ENCODE measurements at regions not wholly inside any gene's neighbourhood (a gene's known extent, or its start where the extent isn't known, plus 50 kb on each side); places are given as distances from the start of the nearest gene placed in this dataset.
"Not testable (repeated sequence)": the region's sequence is repeated elsewhere in the genome, so short reads cannot be mapped to it uniquely, and the experiment has no call there.

DNA sequence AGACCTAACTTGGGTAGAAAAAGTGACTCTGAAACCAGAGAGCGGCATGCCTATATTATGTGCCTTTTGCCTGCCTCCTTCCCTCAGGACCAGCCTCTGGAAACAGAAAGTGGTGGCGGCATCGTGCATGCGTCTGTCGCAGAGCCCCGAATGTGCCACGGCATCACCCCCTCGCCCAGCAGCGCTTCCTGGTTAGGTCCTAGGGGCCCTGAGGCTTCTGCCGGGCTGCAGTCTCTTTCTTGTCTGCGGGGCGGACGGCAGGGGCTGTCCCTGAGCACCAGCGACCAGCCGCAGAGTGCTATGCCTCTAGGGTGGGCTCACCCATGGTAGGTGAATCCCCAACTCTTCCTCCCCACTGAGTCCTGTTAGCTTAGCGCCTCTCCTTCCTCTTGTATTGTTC lies 68.7 kb downstream of the VSIG4 start:
- DNase-seq (ENCODE audit: low read depth), result no peak

DNA sequence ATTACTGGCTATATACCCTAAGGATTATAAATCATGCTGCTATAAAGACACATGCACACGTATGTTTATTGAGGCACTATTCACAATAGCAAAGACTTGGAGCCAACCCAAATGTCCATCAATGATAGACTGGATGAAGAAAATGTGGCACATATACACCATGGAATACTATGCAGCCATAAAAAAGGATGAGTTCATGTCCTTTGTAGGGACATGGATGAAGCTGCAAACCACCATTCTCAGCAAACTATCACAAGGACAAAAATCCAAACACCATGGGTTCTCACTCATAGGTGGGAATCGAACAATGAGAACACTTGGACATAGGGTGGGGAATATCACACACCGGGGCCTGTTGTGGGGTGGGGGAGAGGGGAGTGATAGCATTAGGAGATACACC lies 72.7 kb downstream of the VSIG4 start:
- not testable (repeated sequence) for DNase-seq (ENCODE audit: low read depth)

DNA sequence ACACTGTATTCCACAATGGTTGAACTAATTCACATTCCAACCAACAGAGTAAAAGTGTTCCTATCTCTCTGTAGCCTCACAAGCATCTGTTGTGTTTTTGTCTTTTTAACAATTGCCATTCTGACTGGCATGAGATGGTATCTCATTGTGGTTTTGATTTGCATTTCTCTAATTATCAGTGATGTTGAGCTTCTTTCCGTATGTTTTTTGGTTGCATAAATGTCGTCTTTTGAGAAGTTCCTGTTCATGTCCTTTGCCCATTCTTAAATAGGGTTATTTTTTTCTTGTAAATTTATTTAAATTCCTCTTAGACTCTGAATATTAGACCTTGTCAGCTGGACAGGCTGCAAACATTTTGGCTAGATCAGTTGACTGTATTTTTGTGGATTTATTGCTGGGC lies 78.2 kb downstream of the VSIG4 start:
- no peak for DNase-seq (ENCODE audit: low read depth)

DNA sequence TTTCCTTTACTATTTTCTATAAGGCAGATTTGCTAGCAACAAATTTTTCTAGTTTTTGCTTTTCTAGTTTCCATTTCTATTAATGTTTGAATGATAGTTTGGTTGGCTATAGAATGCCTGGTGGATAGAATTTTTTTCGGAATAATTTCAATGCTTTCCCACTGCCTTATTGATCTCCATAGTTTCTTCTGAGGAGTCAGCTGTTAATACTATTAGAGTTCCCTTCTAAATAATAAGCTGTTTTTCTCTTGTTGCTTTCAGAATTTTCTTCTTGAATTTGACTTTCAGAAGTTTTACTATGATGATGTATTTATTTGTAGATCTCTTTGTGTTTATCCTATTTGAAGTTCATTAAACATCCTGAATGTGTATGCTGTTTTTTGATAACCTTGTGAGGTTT lies 91.8 kb downstream of the VSIG4 start:
- DNase-seq (ENCODE audit: low read depth), result no peak

DNA sequence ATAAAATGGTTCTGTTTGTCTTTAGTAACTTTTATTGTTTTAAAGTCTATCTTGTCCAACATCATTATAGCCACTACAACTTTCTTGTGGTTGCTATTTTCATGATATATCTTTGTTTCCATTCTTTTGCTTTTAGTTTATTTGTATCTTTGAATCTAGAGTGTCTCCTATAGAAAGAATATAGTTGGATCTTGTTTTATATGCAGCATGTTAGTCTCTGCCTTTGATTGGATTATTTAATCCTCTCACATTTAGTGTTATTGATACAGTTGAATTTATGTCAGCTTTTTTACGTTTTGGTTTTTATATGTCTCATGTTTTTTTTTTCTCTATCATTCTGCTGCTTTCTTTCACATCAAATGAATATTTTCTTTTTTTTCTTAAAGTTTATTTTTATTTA lies 98.1 kb downstream of the VSIG4 start:
- no peak for DNase-seq (ENCODE audit: low read depth)

DNA sequence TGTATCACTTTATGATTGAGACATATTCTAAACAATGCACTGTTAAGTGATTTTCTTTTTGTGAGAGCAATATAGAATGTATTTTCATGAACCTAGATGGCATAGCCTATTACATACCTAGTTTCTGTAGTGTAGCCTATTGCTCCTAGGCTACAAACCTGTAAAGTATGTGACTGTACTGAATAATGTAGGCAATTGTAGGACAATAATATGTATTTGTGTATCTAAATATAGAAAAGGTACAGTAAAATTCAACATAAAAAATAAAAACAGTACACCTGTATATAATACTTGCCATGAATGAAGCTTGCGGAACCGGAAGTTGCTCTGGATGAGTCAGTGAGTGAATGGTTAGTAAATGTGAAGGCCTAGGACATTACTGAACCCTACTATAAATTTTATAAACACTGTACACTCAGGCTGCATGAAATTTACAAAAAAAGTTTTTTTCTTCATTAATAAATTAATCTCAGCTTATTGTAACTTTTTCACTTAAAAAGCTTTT lies 106.7 kb downstream of the VSIG4 start:
- no peak for DNase-seq (ENCODE audit: low read depth)

DNA sequence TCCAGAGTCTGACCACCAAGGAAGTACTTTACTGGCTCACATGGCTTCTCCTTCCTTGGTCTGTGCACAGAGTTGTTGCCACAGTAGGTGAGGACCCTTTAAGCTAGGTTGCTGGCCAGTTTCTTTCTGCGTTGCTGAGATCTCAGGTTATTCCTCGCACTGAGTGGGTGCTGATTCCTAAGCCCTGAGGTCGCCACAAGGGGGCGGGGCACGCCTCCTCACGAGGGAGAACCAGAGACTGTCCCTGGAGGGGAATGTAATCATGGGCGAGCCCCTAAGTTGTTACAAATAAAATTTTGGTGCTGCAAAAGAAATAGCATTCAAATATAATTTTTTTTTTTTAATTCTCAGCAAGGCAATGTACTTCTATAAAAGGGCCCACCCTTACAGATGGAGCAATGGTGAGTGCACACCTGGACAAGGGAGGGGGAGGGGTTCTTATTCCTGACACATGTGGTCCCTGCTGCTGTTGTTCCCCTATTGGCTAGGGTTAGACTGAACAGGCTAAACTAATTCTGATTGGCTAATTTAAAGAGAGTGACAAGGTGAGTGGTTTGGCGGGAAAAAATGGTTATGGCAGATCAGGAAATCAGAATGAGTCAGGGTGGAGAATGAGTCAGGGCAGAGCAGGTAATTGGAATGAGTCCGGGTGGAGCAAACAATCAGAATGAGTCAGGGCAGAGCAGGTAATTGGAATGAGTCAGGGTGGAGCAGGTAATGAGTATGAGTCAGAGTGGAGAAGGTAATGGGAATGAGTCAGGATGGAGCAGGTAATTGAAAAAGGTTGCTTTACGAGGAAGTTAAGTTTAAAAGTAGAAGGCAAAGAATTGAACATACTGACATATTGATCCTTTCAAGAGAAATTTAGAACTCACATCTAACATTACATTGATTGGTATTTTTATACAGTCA lies 107.5 kb downstream of the VSIG4 start:
- peak; percentile 4 for DNase-seq (ENCODE audit: low read depth)

DNA sequence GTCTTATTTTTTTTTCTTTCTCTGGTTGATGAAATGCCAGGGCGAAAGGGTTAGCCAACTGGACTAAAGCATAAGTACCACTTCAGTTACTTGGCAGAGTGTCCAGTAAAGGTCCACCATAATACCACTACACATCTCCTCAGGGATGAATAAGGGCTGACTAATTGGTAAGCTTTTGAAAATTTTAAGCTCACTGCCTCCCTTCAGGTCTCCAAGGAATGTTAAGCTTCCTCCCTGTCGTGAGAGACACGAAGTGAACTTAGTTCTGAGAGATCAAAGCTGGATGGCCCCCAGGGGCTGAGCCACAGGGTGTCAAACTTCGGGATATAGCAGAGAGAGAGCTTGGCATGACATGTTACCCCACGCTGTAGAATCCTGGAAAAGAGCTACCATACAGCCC lies 111.4 kb downstream of the VSIG4 start:
- DNase-seq (ENCODE audit: low read depth), result no peak

DNA sequence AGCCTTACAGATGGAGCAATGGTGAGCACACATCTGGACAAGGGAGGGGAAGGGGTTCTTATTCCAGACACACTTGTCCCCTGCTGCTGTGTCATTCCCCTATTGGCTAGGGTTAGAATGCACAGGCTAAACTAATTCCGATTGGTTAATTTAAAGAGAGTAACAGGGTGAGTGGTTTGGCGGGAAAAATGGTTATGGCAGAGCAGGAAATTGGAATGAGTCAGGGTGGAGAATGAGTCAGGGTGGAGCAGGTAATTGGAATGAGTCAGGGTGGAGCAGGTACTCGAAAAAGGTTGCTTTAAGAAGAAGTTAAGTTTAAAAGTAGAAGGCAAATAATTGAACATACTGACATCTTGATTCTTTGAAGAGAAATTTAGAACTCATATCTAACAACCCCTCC lies 112.5 kb downstream of the VSIG4 start:
- not testable (repeated sequence) for DNase-seq (ENCODE audit: low read depth)

DNA sequence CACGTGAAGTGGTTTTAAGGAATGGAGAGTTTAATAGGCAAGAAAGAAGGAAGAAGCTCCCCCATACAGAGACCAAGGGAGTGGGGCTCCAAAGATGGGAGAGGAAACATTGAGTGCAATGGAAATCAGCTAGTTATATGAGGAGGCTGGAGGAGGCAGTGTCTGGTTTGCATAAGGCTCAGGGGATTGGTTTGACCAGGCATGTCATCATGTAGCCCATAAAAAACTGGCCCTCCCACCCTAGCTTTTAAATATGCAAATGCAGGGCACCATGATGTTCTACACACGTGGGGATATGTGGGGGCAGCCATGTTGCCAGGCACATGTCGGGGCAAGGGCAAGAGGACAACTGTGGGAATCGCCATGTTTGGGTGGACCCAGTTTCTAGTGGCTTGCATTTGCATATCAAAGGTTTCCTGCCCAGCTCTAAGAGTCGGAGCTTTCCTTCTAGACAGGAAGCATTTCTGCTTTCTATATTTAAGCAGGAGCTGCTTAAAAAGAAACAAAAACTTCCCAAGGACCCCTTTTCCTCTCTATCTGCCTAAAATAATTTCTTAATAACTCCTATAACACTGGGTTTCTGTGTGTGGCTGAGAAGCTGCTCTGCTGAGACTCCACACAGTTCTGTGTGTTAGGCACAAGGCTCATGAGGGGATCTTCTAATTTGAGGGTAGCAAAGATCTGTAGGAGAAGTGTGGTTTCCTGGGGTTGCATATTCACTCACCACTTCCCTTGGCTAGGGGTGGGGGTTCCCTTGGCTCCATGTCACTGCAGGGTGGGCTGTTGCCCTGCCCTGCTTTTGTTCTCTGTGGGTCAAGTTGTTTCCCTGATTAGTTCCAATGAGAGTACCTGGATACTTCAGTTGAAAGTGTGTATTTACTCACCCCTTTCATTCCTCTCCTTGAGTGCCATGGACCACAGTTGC lies 113.5 kb downstream of the VSIG4 start:
- no peak for DNase-seq (ENCODE audit: low read depth)

DNA sequence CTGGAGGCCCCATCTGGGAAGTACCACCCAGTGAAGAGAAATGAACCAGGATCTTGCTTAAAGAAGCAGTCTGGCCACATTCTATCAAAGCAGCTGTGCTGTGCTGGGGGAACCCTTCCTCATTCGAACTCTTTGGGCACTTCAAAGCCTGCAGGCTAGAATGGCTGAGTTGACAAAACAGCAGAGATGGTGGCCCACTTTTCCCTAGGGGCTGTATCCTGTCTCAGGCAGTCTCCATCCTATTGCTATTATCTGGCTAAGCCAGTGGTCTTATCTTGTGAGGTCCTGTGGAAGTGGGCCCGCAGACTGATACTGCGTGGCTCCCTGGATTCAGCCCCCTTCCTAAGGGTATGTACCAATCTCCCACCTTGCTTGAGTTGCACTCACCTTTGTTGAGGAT lies 114.3 kb downstream of the VSIG4 start:
- DNase-seq (ENCODE audit: low read depth), result no peak

DNA sequence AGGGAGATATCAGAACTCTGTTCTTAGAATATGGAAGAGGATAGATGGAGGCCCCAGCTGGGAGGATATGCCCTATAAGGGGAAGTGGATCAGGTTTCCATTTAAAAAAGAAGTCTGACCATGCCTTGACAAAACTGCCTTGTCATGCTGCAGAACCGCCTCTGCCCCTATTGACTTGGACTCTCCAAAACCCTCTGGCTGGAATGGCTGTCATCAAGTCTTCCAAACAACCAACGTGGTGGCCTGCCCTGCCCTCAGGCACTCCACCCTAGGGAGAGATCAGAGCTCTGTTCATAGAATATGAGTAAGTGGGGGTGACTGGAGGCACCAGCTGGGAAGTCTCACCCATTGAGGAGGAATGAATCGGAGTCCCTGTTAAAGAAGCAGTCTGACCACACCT lies 114.9 kb downstream of the VSIG4 start:
- DNase-seq (ENCODE audit: low read depth), result no peak

DNA sequence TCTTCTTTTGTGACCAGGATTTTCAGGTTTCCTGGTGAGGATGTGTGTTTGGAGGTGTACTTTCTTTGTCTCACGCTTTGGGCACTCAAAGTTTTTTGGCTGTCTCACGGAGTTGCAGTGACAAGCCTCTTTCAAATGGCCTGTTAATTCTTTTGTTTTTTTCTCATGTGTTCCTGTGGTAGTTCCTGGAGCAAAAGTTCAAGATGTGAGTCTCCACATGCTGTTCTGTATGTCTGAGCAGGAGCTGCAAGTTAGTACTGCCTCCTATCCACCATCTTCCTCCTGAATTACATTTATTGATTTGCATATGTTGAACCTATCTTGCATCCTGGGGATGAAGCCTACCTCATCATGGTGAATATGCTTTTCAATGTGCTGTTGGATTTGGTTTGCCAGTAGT lies 118.5 kb downstream of the VSIG4 start:
- DNase-seq (ENCODE audit: low read depth), result no peak

DNA sequence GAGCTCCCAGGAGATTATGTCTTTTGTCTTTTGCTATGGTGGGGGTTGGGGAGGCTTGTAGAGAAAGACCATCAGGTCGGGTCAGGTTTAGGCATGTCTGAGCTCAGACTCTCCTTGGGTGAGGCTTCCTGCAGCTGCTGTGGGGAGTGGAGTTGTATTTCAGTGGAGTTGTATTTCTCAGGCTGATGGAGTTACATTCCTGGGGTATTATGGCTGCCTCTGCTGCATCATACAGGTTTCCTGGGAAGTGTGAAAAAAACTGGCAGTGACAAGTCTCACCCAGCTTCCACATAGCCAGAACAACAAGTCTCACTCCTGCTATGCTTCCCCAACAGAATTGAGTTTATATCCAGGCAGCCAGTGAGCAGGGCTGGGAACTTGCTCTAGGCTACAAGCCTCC lies 119.3 kb downstream of the VSIG4 start:
- DNase-seq (ENCODE audit: low read depth), result no peak

DNA sequence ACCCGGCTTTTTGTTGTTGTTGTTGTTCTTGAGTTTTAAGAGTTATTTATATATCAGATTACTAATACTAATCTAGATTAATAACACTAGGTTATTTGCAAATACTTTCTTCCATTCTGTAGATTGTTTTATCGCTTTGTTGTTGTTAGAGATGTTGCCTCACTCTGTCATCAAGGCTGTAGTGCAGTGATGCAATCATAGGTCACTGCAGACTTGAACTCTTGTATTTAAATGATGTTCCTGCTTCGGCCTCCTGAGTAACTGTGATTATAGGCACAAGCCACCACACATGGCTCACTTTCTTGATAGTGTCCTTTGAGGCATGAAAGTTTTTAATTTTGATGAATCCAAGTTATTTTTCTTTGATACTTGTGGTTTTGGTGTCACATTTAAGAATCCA lies 129.0 kb downstream of the VSIG4 start:
- DNase-seq (ENCODE audit: low read depth), result no peak

DNA sequence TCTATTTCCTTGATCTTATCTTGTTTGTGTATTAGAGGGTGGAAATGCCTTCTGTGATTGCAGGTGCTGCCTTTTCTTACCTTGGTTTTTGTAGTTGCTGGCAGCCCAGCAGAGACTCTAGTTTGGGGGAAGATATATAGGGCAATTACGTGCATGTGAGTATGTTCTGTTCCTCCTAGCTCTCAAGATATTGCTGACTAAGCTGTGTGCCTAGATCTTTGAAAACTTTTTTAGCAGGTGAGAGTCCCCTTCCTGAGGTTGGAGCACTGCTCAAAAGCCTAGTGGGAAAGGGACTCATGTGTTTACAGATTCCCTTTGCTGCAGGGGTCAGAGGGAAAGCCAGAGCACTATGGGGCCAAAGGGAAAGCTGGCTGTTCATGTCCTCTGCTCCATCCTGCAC lies 136.1 kb downstream of the VSIG4 start:
- DNase-seq (ENCODE audit: low read depth), result no peak

DNA sequence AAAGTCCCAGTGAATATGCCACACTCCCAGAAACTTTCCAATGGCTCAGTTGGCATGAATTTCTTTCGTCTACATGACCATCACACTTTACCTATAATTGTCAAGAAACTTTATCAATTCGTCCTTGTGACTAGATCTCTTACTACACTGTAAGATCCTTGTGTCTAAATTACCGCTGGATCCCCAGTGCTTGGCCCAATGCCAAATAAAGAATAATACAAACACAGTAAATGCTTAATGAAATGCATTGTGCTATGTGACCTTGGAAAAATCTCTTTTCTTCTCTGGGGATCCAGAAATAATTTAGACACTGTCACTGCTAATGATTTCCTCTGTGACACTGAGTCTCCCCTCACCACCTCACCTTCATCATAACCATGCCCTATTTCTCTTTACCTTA lies 137.9 kb downstream of the VSIG4 start:
- DNase-seq (ENCODE audit: low read depth), result no peak

DNA sequence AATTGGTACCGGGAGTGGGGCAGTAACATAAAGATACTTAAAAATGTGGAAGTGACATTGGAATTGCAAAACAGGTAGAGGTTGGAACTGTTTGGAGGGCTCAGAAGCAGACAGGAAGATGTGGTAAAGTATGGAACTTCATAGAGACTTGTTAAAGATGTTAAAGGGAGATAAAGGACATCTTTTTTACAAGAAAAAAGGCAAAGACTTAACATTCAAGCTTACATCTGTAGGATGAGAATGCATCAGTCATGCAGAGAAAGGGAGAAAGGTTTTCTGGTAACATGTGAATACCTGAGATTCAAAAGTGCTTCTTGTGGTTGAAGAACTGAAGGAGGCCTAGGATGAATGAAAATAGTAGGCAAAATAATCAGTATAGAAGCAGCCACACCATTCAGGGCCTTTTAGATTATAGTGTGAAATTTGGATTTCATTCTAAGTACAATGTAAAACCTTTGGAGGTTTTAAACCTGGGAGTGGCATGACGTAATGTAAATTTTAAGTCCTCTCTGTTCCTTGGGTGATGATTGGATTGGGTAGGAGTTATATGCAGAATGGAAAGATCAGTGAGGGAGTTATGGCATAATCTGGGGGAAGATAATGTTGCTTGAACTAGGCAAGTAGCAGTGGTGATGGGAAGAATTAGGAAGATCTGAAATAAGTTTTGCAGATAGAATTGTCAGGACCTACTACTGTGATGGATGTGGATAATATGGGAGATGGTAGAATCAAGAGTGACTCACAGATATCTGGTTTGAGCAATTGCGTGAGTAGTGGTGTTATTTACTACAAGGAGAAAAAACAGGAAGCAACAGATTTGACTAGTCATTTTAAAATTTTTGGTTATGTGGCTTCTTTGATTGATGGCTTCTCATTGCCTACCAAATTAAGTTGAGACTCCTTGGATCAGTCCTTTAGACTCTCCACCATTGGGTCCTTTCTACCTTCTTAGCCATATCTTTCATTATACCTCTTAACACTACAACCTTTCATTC lies 138.7 kb downstream of the VSIG4 start:
- no peak for DNase-seq (ENCODE audit: low read depth)

DNA sequence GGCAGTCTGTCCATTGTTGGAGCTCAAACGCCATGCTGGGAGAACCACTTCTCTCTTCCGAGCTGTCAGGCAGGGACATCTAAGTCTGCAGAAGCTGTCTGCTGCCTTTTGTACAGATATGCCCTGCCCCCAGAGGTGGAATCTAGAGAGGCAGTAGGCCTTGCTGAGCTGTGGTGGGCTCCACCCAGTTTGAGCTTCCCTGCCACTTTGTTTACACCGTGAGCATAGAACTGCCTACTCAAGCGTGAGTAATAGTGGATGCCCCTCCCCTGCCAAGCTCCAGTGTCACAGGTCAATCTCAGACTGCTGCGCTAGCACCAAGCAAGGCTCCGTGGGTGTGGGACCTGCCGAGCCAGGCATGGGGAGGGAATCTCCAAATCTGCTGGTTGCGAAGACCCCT lies 145.7 kb downstream of the VSIG4 start:
- no peak for DNase-seq (ENCODE audit: low read depth)

DNA sequence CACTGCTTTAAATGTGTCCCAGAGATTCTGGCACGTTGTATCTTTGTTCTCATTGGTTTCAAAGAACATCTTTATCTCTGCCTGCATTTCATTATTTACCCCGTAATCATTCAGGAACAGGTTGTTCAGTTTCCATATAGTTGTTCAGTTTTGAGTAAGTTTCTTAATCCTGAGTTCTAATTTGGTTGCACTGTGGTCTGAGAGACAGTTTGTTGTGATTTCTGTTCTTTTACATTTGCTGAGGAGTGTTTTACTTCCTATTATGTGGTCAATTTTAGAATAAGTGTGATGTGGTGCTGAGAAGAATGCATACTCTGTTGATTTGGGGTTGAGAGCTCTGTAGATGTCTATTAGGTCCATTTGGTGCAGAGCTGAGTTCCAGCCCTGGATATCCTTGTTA lies 148.1 kb downstream of the VSIG4 start:
- not testable (repeated sequence) for DNase-seq (ENCODE audit: low read depth)

DNA sequence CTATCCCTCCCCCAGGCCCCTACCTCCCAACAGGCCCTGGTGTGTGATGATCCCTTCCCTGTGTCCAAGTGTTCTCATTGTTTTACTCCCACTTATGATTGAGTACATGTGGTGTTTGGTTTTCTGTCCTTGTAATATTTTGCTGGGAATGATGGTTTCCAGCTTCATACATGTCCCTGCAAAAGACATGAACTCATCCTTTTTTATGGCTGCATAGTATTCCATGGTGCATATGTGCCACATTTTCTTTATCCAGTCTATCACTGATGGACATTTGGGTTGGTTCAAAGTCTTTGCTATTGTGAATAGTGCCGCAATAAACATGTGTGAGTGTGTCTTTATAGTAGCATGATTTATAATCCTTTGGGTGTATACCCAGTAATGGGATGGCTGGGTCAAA lies 151.7 kb downstream of the VSIG4 start:
- not testable (repeated sequence) for DNase-seq (ENCODE audit: low read depth)

DNA sequence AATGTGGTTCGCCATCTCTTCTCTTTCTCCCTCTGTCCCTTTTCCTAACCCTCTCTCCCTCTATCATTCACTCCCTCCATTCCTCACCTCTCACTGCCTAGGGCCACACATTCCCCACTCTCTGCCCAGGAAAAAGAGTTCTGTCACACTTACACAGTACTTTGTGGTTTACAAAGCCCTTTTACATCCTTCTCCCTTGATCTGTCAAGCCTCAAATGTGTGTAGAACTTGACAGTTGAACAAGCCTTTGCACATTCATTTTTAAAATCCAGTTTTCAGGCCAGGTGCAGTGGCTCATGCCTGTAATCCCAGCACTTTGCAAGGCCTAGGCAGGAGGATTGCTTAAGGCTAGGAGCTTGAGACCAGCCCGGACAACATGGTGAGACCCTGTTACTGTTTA lies 156.3 kb downstream of the VSIG4 start:
- no peak for DNase-seq (ENCODE audit: low read depth)
